Bone marrow (tissue), 2 donors: ENCODE measurements at regions not wholly inside any gene's neighbourhood (a gene's known extent, or its start where the extent isn't known, plus 50 kb on each side); places are given as distances from the start of the nearest gene placed in this dataset.
"Not testable (repeated sequence)": the region's sequence is repeated elsewhere in the genome, so short reads cannot be mapped to it uniquely, and the experiment has no call there.

Experiments used
- DNase-seq, 2 donors: peaks; one replicate each; lab custom pipeline; 2025; lab: John Stamatoyannopoulos, UW

GRCh38 chr12:34405286-34406227 is 383.3 kb downstream of the ALG10 start:
- DNase-seq, result no peak

GRCh38 chr12:34406228-34406995 is 384.1 kb downstream of the ALG10 start:
- no peak for DNase-seq

DNA sequence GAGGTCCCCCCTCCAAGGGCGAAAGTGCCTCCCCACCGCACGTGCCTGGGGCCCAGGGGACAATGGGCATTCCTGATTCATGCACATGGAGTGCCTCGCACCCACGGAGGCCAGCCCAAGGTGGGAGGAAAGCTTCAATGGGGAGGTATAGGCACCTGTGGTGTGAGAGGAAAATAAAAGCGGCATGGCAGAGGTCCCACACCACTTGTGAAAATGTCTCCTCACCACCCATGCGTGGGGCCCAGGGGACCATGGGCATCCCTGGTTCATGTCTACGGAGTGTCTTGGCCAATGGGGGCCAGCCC is 384.7 kb downstream of the ALG10 start:
- DNase-seq, result no peak

GRCh38 chr12:34407813-34408212 is 385.5 kb downstream of the ALG10 start:
- DNase-seq, result no peak

GRCh38 chr12:34431509-34431908 is 409.2 kb downstream of the ALG10 start:
- DNase-seq, result not testable (repeated sequence)
